Activated CD4-positive, alpha-beta T cell treated with anti-CD3 and anti-CD28 coated beads, Interleukin-2, amount 10 ng/mL, durations not matched to agents 7 days and 5 days (primary cell): ENCODE measurements at regions not wholly inside any gene's neighbourhood (a gene's known extent, or its start where the extent isn't known, plus 50 kb on each side); places are given as distances from the start of the nearest gene placed in this dataset.

Source experiments
- CTCF ChIA-PET: fragments of 350-600 bp; sonication (Branson Sonifier 250); formaldehyde crosslinking; loops from one replicate; lab custom pipeline; 2021; ENCODE audit warnings: antibody characterized with exemption; lab: Charles Lee
- POLR2A ChIA-PET: fragments of 350-600 bp; sonication (Branson Sonifier 250); formaldehyde crosslinking; loops from one replicate; lab custom pipeline; 2021; ENCODE audit warnings: antibody characterized with exemption; lab: Charles Lee
- DNase-seq: peaks from one replicate; pipeline ENCODE4 v3.0.0-alpha.2; 2020
- H3K27ac Mint-ChIP-seq: one replicate; pipeline ENCODE4 v1.8.0; 2021; ENCODE audit warnings: mild to moderate bottlenecking, moderate library complexity, mixed read lengths
- H3K27me3 Mint-ChIP-seq: one replicate; pipeline ENCODE4 v1.8.0; 2021; ENCODE audit warnings: mixed read lengths
- H3K36me3 Mint-ChIP-seq: one replicate; pipeline ENCODE4 v1.8.0; 2021; ENCODE audit warnings: low read depth, mixed read lengths
- H3K4me1 Mint-ChIP-seq: one replicate; pipeline ENCODE4 v1.8.0; 2021; ENCODE audit warnings: mixed read lengths
- H3K4me3 Mint-ChIP-seq: one replicate; pipeline ENCODE4 v1.8.0; 2021; ENCODE audit warnings: mild to moderate bottlenecking, moderate library complexity, mixed read lengths
- H3K9me3 Mint-ChIP-seq: one replicate; pipeline ENCODE4 v1.8.0; 2021; ENCODE audit warnings: mixed read lengths

DNA sequence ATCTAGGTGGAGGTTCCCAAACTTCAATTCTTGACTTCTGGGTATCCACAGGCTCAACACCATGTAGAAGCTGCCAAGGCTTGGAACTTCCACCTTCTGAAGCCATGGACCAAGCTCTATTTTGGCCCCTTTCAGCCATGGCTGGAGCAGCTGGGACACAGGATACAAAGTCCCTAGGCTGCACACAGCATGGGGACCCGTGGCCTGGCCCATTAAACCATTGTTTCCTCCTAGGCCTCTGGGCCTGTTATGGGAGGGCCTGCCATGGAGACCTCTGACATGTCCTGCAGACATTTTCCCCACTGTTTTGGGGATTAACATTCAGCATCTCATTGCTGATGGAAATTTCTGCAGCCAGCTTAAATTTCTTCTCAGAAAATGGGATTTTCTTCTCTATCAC lies 1908.0 kb downstream of the EFNA5 start:
- peaks cover 19% of the 10 kb centered on the region for H3K9me3 Mint-ChIP-seq
- CTCF ChIA-PET = no interaction called here
- H3K36me3 Mint-ChIP-seq = no peaks in the 10 kb centered on the region
- H3K27me3 Mint-ChIP-seq = no peaks in the 10 kb centered on the region
- H3K4me1 Mint-ChIP-seq = no peaks in the 10 kb centered on the region
- H3K4me3 Mint-ChIP-seq = no peak overlapping the region
- no peak for DNase-seq
- POLR2A ChIA-PET = no interaction called here
- no peak overlapping the region for H3K27ac Mint-ChIP-seq

DNA sequence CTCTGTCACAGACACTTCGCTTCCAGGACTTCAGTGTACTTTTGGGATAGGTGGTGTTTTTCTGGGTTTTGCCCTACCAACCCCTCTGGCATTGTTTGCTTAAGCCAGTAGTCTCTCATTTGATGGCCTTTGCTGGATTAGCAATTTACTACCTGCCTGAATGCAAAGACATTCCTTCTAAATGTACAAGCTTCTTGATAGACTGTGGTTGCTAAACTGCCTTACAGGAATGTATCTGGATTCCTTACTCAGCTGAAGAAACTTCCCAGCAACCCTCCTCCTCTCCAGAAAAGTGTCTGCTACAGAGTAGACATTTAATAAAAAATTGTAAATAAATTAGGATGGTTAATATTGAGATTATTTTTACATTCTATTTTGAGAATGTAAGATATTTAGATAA lies 1916.7 kb downstream of the EFNA5 start:
- no peaks in the 10 kb centered on the region for H3K36me3 Mint-ChIP-seq
- H3K4me3 Mint-ChIP-seq = no peak overlapping the region
- H3K27ac Mint-ChIP-seq = no peak overlapping the region
- ChIA-PET CTCF (no interaction called here), POLR2A (no interaction called here)
- H3K27me3 Mint-ChIP-seq = no peaks in the 10 kb centered on the region
- H3K4me1 Mint-ChIP-seq = no peaks in the 10 kb centered on the region
- H3K9me3 Mint-ChIP-seq = no peaks in the 10 kb centered on the region
- no peak for DNase-seq

- Mint-ChIP-seq H3K36me3 (no peaks in the 10 kb centered on the region), H3K4me1 (no peaks in the 10 kb centered on the region), H3K27me3 (no peaks in the 10 kb centered on the region), H3K9me3 (no peaks in the 10 kb centered on the region), H3K4me3 (no peak overlapping the region), H3K27ac (no peak overlapping the region)
- CTCF ChIA-PET = no interaction called here
- no peak for DNase-seq
- POLR2A ChIA-PET = no interaction called here
Measured at GRCh38 chr5:105752801-105753200, 1917.9 kb downstream of the EFNA5 start.

- Mint-ChIP-seq H3K9me3 (no peaks in the 10 kb centered on the region), H3K36me3 (no peaks in the 10 kb centered on the region), H3K27ac (no peak overlapping the region), H3K27me3 (no peaks in the 10 kb centered on the region), H3K4me1 (no peaks in the 10 kb centered on the region), H3K4me3 (no peak overlapping the region)
- ChIA-PET CTCF (no interaction called here), POLR2A (no interaction called here)
- DNase-seq = no peak
Measured at GRCh38 chr5:105751908-105752307, 1918.8 kb downstream of the EFNA5 start.

GRCh38 chr5:105745111-105745510 lies 1925.6 kb downstream of the EFNA5 start:
- Mint-ChIP-seq H3K4me1 (no peaks in the 10 kb centered on the region), H3K9me3 (peaks cover 2% of the 10 kb centered on the region), H3K4me3 (no peak overlapping the region), H3K27ac (no peak overlapping the region), H3K36me3 (no peaks in the 10 kb centered on the region), H3K27me3 (no peaks in the 10 kb centered on the region)
- no peak for DNase-seq
- ChIA-PET POLR2A (no interaction called here), CTCF (no interaction called here)

GRCh38 chr5:105740242-105740641 lies 1930.5 kb downstream of the EFNA5 start:
- H3K4me3 Mint-ChIP-seq = no peak overlapping the region
- no peaks in the 10 kb centered on the region for H3K27me3 Mint-ChIP-seq
- H3K27ac Mint-ChIP-seq = no peak overlapping the region
- ChIA-PET POLR2A (no interaction called here), CTCF (no interaction called here)
- DNase-seq = no peak
- H3K36me3 Mint-ChIP-seq = no peaks in the 10 kb centered on the region
- peaks cover 2% of the 10 kb centered on the region for H3K9me3 Mint-ChIP-seq
- H3K4me1 Mint-ChIP-seq = no peaks in the 10 kb centered on the region

GRCh38 chr5:105739732-105740131 lies 1931.0 kb downstream of the EFNA5 start:
- no peaks in the 10 kb centered on the region for H3K4me1 Mint-ChIP-seq
- ChIA-PET CTCF (no interaction called here), POLR2A (no interaction called here)
- no peaks in the 10 kb centered on the region for H3K36me3 Mint-ChIP-seq
- H3K4me3 Mint-ChIP-seq = no peak overlapping the region
- H3K9me3 Mint-ChIP-seq = peaks cover 2% of the 10 kb centered on the region
- H3K27me3 Mint-ChIP-seq = no peaks in the 10 kb centered on the region
- DNase-seq = no peak
- no peak overlapping the region for H3K27ac Mint-ChIP-seq

DNA sequence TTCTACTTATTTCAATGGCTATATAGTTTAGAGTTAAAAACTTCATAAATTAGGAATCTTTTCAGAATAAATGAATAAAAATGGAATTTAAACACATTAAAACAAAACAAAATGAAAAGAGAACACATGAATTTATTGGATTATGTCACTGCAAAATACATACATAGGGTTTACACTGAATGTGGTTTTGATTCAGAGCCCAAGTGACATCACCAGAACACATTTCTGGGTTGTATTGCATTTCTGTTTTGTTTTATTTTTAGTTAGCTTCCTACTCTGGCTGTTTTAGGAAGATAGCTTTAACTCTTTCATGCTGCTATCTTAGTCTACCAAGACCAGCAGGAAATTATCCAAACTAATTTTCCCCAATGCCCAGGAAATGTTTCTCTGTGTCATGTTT lies 1935.0 kb downstream of the EFNA5 start:
- no peak for DNase-seq
- no peaks in the 10 kb centered on the region for H3K9me3 Mint-ChIP-seq
- H3K27ac Mint-ChIP-seq = no peak overlapping the region
- no peak overlapping the region for H3K4me3 Mint-ChIP-seq
- ChIA-PET CTCF (no interaction called here), POLR2A (no interaction called here)
- no peaks in the 10 kb centered on the region for H3K27me3 Mint-ChIP-seq
- H3K4me1 Mint-ChIP-seq = no peaks in the 10 kb centered on the region
- H3K36me3 Mint-ChIP-seq = no peaks in the 10 kb centered on the region

- Mint-ChIP-seq H3K9me3 (no peaks in the 10 kb centered on the region), H3K4me1 (no peaks in the 10 kb centered on the region), H3K27ac (no peak overlapping the region), H3K27me3 (no peaks in the 10 kb centered on the region), H3K4me3 (no peak overlapping the region), H3K36me3 (no peaks in the 10 kb centered on the region)
- ChIA-PET POLR2A (no interaction called here), CTCF (interaction anchor here (0.6 kb wide), 1 partner anchor 361 kb away, joined by 3 read pairs; no protein-coding TSS in a partner anchor)
- DNase-seq = no peak
Measured at GRCh38 chr5:105730982-105731381, 1939.8 kb downstream of the EFNA5 start.

DNA sequence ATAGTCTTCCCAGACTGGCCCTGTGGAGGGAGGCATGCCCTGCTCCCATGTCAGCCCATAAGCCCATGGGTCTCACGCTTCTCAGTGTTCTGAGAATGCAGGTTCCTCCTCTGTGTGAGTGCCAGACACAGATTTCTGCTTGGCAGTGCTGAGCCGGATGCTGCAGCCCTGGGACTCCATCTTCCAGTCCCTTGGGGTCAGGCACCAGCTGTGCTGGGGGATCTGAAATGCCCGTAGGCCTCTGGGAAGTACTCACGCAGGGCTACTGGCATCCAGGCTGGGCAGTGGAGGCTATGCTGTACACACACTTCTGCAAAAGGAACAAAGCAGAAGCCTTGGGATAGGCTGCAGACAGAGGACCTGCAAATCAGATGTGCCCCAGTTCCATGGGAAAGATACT lies 1944.6 kb downstream of the EFNA5 start:
- H3K4me1 Mint-ChIP-seq = no peaks in the 10 kb centered on the region
- peaks cover 8% of the 10 kb centered on the region for H3K9me3 Mint-ChIP-seq
- H3K36me3 Mint-ChIP-seq = no peaks in the 10 kb centered on the region
- H3K27ac Mint-ChIP-seq = no peak overlapping the region
- no peaks in the 10 kb centered on the region for H3K27me3 Mint-ChIP-seq
- DNase-seq = no peak
- H3K4me3 Mint-ChIP-seq = no peak overlapping the region
- POLR2A ChIA-PET = no interaction called here
- CTCF ChIA-PET = no interaction called here

DNA sequence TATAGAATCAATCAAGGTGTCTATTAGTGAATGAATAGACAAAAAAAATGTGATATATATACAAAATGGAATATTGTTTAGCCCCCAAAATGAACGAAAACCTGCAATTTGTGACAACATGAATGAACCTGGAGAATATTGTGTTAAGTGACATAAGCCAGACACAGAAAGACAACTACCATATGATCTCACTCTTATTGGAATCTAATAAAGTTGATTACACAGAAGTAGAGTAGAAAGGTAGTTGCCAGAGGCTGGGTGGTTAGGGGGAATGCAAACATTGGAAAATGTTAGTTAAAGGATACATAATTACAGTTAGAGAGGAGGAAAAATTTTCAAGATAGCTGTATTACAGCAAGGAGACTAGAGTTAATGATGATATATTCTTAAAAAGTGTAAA lies 1962.3 kb downstream of the EFNA5 start:
- H3K4me1 Mint-ChIP-seq = no peaks in the 10 kb centered on the region
- no peak overlapping the region for H3K27ac Mint-ChIP-seq
- ChIA-PET CTCF (no interaction called here), POLR2A (no interaction called here)
- peaks cover 4% of the 10 kb centered on the region for H3K9me3 Mint-ChIP-seq
- H3K36me3 Mint-ChIP-seq = no peaks in the 10 kb centered on the region
- no peak overlapping the region for H3K4me3 Mint-ChIP-seq
- no peak for DNase-seq
- no peaks in the 10 kb centered on the region for H3K27me3 Mint-ChIP-seq

- CTCF ChIA-PET = no interaction called here
- Mint-ChIP-seq H3K4me1 (no peaks in the 10 kb centered on the region), H3K4me3 (no peak overlapping the region), H3K9me3 (peaks cover 11% of the 10 kb centered on the region), H3K27me3 (no peaks in the 10 kb centered on the region), H3K36me3 (no peaks in the 10 kb centered on the region), H3K27ac (no peak overlapping the region)
- POLR2A ChIA-PET = no interaction called here
- DNase-seq = no peak
Measured at GRCh38 chr5:105702323-105702722, 1968.4 kb downstream of the EFNA5 start.

- H3K4me3 Mint-ChIP-seq = no peak overlapping the region
Measured at GRCh38 chr5:105696440-105696839, 1974.3 kb downstream of the EFNA5 start.

DNA sequence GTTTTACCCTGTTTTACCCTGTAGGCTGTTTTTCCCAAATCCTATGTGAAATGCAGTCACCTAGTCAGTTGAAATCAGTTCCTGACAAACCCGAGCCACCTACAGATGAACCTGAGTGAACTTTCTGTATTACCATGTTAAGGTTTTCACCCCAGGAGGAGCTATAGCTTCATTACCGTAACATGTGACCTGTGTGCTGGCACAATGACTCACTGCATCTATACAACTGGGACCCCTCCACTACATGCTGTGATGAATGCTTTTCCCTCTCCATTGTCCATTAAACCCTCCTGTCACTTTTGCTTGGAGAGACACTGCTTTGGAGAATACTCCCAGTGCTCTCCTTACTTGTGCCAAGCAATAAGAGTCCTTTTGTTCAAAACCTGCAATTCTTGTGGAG lies 1974.8 kb downstream of the EFNA5 start:
- CTCF ChIA-PET = no interaction called here
- H3K4me3 Mint-ChIP-seq = no peak overlapping the region
- no peak for DNase-seq
- no peaks in the 10 kb centered on the region for H3K4me1 Mint-ChIP-seq
- POLR2A ChIA-PET = no interaction called here
- H3K27me3 Mint-ChIP-seq = no peaks in the 10 kb centered on the region
- peaks cover under 1% of the 10 kb centered on the region for H3K9me3 Mint-ChIP-seq
- no peaks in the 10 kb centered on the region for H3K36me3 Mint-ChIP-seq
- no peak overlapping the region for H3K27ac Mint-ChIP-seq

More at GRCh38 chr5:105696440-105696839, 1974.3 kb downstream of the EFNA5 start:
- no peaks in the 10 kb centered on the region for H3K36me3 Mint-ChIP-seq
- no peaks in the 10 kb centered on the region for H3K27me3 Mint-ChIP-seq
- no peak for DNase-seq
- H3K27ac Mint-ChIP-seq = no peak overlapping the region
- H3K4me1 Mint-ChIP-seq = no peaks in the 10 kb centered on the region
- ChIA-PET POLR2A (no interaction called here), CTCF (no interaction called here)
- H3K9me3 Mint-ChIP-seq = peaks cover 3% of the 10 kb centered on the region
